ENCODE measurements at regions not wholly inside any gene's neighbourhood (a gene's known extent, or its start where the extent isn't known, plus 50 kb on each side); places are given as distances from the start of the nearest gene placed in this dataset.

DNA sequence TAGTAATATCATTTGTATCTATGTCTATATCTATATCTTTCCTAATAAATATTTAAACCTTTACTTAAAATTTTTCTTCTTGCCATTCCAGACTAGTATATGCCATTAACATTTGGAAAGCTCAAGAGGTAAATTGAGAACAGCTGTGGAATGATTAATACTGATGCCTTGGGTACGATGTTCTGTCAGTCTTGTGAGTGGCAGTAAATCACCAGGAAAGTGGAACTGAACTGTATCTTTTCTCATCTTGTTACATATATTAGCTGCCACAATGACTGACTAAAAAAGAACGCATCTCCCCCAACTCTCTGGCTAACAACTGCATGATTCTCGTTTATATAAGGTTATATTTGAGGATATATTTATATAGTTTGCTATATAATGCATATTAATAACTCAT is 137.0 kb upstream of the ASCC3 start:
- Histone ChIP-seq H3K9me3 (replicated peaks) (no peaks in the 10 kb centered on the region), H3K36me3 (no peaks in the 10 kb centered on the region), H3K27ac (replicated peaks) (no peak overlapping the region), H3K4me3 (no peak overlapping the region), H3K27me3 (ENCODE audit: low read depth) (no peaks in the 10 kb centered on the region), H3K4me1 (no peaks in the 10 kb centered on the region)
- TF ChIP-seq, protein P1, sequence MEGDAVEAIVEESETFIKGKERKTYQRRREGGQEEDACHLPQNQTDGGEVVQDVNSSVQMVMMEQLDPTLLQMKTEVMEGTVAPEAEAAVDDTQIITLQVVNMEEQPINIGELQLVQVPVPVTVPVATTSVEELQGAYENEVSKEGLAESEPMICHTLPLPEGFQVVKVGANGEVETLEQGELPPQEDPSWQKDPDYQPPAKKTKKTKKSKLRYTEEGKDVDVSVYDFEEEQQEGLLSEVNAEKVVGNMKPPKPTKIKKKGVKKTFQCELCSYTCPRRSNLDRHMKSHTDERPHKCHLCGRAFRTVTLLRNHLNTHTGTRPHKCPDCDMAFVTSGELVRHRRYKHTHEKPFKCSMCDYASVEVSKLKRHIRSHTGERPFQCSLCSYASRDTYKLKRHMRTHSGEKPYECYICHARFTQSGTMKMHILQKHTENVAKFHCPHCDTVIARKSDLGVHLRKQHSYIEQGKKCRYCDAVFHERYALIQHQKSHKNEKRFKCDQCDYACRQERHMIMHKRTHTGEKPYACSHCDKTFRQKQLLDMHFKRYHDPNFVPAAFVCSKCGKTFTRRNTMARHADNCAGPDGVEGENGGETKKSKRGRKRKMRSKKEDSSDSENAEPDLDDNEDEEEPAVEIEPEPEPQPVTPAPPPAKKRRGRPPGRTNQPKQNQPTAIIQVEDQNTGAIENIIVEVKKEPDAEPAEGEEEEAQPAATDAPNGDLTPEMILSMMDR (IDR thresholded peaks at IDR 0.05; ENCODE audit: borderline replicate concordance), result no peak
- intact Hi-C loops (cut with micrococcal nuclease), result no loop called here
- DNase-seq, result no peak

DNA sequence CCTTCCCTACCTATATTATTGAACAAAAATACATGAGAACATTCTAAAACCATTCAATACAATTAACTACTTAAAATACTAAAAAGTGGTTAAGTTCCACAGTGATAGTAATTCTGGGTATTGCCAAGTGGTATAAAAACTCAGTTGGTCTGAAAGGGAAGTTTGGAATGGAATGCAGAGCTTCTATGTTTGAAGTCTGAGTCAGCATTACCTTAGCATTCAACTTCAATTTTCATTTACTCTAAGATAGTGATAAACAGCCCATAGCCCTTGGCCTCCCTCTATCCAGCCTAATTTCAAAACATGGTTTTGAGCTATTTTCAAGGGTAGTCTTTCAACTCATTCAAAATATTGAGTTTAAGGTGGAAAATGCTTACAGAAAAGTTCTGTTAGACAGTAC is 140.4 kb upstream of the ASCC3 start:
- no peaks in the 10 kb centered on the region for H3K27me3 ChIP-seq (ENCODE audit: low read depth)
- H3K4me1 ChIP-seq, result no peaks in the 10 kb centered on the region
- H3K4me3 ChIP-seq, result no peak overlapping the region
- no peaks in the 10 kb centered on the region for H3K36me3 ChIP-seq
- TF ChIP-seq, protein P1 (IDR thresholded peaks at IDR 0.05; ENCODE audit: borderline replicate concordance), result no peak
- H3K27ac ChIP-seq (replicated peaks), result no peak overlapping the region
- DNase-seq, result no peak
- H3K9me3 ChIP-seq (replicated peaks), result peaks cover 21% of the 10 kb centered on the region
- intact Hi-C loops (cut with micrococcal nuclease), result no loop called here

DNA sequence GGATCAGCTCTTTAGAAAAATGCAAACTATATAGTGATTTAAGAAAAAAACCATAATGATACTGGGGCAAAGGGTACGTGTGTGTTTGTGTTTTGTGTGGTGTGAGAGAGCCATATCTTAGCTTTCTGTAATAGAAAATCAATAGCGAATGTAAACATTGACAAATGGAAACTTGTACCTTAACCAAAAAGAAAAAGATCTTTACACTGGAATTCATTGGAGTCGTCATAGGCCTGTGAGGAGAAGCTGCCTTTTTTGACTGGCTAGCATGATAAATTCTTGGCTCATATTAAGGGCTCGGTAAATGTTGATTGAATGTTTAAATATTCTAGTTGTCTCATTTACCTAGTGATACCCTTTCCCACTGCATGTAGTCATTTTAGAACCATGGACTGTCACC is 161.8 kb upstream of the ASCC3 start:
- no peaks in the 10 kb centered on the region for H3K36me3 ChIP-seq
- H3K9me3 ChIP-seq (replicated peaks), result peaks cover 7% of the 10 kb centered on the region
- TF ChIP-seq, protein P1 (IDR thresholded peaks at IDR 0.05; ENCODE audit: borderline replicate concordance), result no peak

DNA sequence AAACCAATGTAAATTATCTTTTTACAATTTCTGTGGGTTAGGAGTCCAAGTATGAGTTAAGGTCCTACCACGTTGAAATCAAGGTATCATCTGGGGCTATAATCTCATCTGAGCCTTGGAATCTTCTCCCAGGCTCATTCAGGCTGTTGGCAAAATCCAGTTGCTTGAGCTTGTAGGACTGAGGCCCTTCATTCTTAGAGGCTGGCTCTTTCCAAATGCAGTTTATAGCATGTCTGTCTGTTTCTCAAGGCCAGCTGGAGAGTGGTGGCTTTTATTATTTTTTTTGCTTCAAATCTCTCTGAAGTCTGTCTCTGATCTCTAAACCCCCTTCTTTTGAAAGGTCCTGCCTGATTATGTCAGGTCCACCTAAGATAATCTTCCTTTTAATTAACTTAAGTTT is 177.2 kb upstream of the ASCC3 start:
- Histone ChIP-seq H3K27ac (replicated peaks) (no peak overlapping the region), H3K4me1 (no peaks in the 10 kb centered on the region), H3K4me3 (no peak overlapping the region), H3K36me3 (no peaks in the 10 kb centered on the region), H3K9me3 (replicated peaks) (peaks cover 16% of the 10 kb centered on the region), H3K27me3 (ENCODE audit: low read depth) (no peaks in the 10 kb centered on the region)
- no peak for DNase-seq
- intact Hi-C loops (cut with micrococcal nuclease), result no loop called here
- TF ChIP-seq, protein P1 (IDR thresholded peaks at IDR 0.05; ENCODE audit: borderline replicate concordance), result no peak

More for the DNA sequence above, 161.8 kb upstream of the ASCC3 start:
- DNase-seq, result no peak
- Histone ChIP-seq H3K27ac (replicated peaks) (no peak overlapping the region), H3K4me1 (no peaks in the 10 kb centered on the region), H3K4me3 (no peak overlapping the region), H3K27me3 (ENCODE audit: low read depth) (no peaks in the 10 kb centered on the region)
- intact Hi-C loops (cut with micrococcal nuclease), result no loop called here

DNA sequence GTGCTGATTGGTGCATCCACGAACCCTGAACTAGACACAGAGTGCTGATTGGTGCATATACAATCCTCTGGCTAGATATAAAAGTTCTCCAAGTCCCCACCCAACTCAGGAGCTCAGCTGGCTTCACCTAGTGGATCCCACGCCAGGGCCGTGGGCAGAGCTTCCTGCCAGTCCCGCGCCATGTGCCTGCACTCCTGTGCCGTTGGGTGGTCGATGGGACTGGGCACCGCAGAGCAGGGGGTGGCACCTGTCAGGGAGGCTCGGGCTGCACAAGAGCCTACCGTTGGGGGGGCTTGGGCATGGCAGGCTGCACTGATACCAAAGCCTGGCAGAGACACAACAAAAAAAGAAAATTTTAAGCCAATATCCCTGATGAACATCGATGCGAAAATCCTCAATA is 185.4 kb upstream of the ASCC3 start:
- no peak overlapping the region for H3K4me3 ChIP-seq
- TF ChIP-seq, protein P1 (IDR thresholded peaks at IDR 0.05; ENCODE audit: borderline replicate concordance), result no peak
- no peaks in the 10 kb centered on the region for H3K36me3 ChIP-seq
- no peak for DNase-seq
- intact Hi-C loops (cut with micrococcal nuclease), result no loop called here
- no peaks in the 10 kb centered on the region for H3K27me3 ChIP-seq (ENCODE audit: low read depth)
- peaks cover 62% of the 10 kb centered on the region for H3K9me3 ChIP-seq (replicated peaks)
- no peak overlapping the region for H3K27ac ChIP-seq (replicated peaks)
- no peaks in the 10 kb centered on the region for H3K4me1 ChIP-seq
